NCI-H2081 (cell line): ENCODE measurements at regions not wholly inside any gene's neighbourhood (a gene's known extent, or its start where the extent isn't known, plus 50 kb on each side); places are given as distances from the start of the nearest gene placed in this dataset.
"Not testable (repeated sequence)": the region's sequence is repeated elsewhere in the genome, so short reads cannot be mapped to it uniquely, and the experiment has no call there.

Experiments used
- DNase-seq, 2 experiments: peaks; one replicate each; lab custom pipeline; 2025; lab: John Stamatoyannopoulos, UW

GRCh38 chr6:71053475-71053874 is 96.6 kb upstream of the B3GAT2 start:
- no peak for DNase-seq

GRCh38 chr6:71056656-71057055 is 99.8 kb upstream of the B3GAT2 start:
- DNase-seq = no peak

- DNase-seq = no peak
These were observed 109.3 kb upstream of the B3GAT2 start for GRCh38 chr6:71066153-71066552.

GRCh38 chr6:71067816-71068215 is 111.0 kb upstream of the B3GAT2 start:
- DNase-seq = no peak

- no peak for DNase-seq
These were observed 115.6 kb upstream of the B3GAT2 start for GRCh38 chr6:71072508-71072907.

GRCh38 chr6:71077655-71078054 is 120.8 kb upstream of the B3GAT2 start:
- DNase-seq = no peak

GRCh38 chr6:71079677-71080076 is 122.8 kb upstream of the B3GAT2 start:
- DNase-seq = no peak

- DNase-seq = no peak
These were observed 123.3 kb upstream of the B3GAT2 start for GRCh38 chr6:71080133-71080532.

GRCh38 chr6:71080826-71081225 is 124.0 kb upstream of the B3GAT2 start:
- no peak for DNase-seq

- DNase-seq = no peak
These were observed 125.3 kb upstream of the B3GAT2 start for GRCh38 chr6:71082033-71082650.

- no peak for DNase-seq
These were observed 126.5 kb upstream of the B3GAT2 start for GRCh38 chr6:71083308-71083820.

- DNase-seq = no peak
These were observed 131.3 kb upstream of the B3GAT2 start for GRCh38 chr6:71088166-71088565.

- DNase-seq = no peak
These were observed 133.4 kb upstream of the B3GAT2 start for GRCh38 chr6:71090217-71090616.

- DNase-seq = no peak
These were observed 134.3 kb upstream of the B3GAT2 start for GRCh38 chr6:71091167-71091566.

GRCh38 chr6:71091956-71092355 is 135.1 kb upstream of the B3GAT2 start:
- no peak for DNase-seq

- not testable (repeated sequence) for DNase-seq
These were observed 140.4 kb upstream of the B3GAT2 start for GRCh38 chr6:71097264-71097663.

GRCh38 chr6:71099649-71100048 is 142.8 kb upstream of the B3GAT2 start:
- DNase-seq = no peak

- DNase-seq = no peak
These were observed 146.3 kb upstream of the B3GAT2 start for GRCh38 chr6:71103130-71103529.

- DNase-seq = no peak
These were observed 146.8 kb upstream of the B3GAT2 start for GRCh38 chr6:71103641-71104040.

- no peak for DNase-seq
These were observed 149.4 kb upstream of the B3GAT2 start for GRCh38 chr6:71106276-71106675.

GRCh38 chr6:71107911-71108420 is 151.1 kb upstream of the B3GAT2 start:
- peak in 1 of 2 experiments; percentile 53 for DNase-seq

GRCh38 chr6:71114544-71114943 is 157.7 kb upstream of the B3GAT2 start:
- DNase-seq = no peak

- peak in 1 of 2 experiments; percentile 12 for DNase-seq
These were observed 158.1 kb upstream of the B3GAT2 start for GRCh38 chr6:71114986-71115385.

- no peak for DNase-seq
These were observed 162.7 kb upstream of the B3GAT2 start for GRCh38 chr6:71119560-71119959.
